Stomach (tissue), 8 donors: ENCODE measurements at regions not wholly inside any gene's neighbourhood (a gene's known extent, or its start where the extent isn't known, plus 50 kb on each side); places are given as distances from the start of the nearest gene placed in this dataset.

Source experiments
- DNase-seq, 2 donors: peaks; one replicate each; pipeline versions ENCODE4 v3.0.0 to v3.0.0-alpha.2; 2013 to 2019
- H3K27ac ChIP-seq, 5 donors: fragments of 200-600 bp in 4 of 5; sonication (generic) in 4 of 5; one replicate each; pipeline ENCODE4 v1.5.1; 2013 to 2019; ENCODE audit warnings: mild to moderate bottlenecking in 1 of 5, moderate library complexity in 1 of 5
- H3K27me3 ChIP-seq, 3 donors: fragments of 200-600 bp; sonication (generic); one replicate each; pipeline ENCODE4 v1.5.1; 2017 to 2019; ENCODE audit warnings: mixed run types in 1 of 3
- H3K36me3 ChIP-seq, 4 donors: fragments of 200-600 bp; sonication (generic); 1 replicate in 3 of 4; 2 replicates in 1 of 4; pipeline ENCODE4 v1.5.1; 2016 to 2019
- H3K4me1 ChIP-seq, 4 donors: fragments of 200-600 bp; sonication (generic); one replicate each; pipeline ENCODE4 v1.5.1; 2016 to 2019
- H3K4me3 ChIP-seq, 4 donors: fragments of 200-600 bp; sonication (generic) in 3 of 4; one replicate each; pipeline ENCODE4 v1.5.1; 2016 to 2019; ENCODE audit warnings: mild to moderate bottlenecking in 1 of 4
- H3K9me3 ChIP-seq, 4 donors: fragments of 200-600 bp; sonication (generic); one replicate each; pipeline ENCODE4 v1.5.1; 2016 to 2019
- CTCF ChIP-seq, 7 experiments: fragments of 450-650 bp in 4 of 7; fragments of 200-600 bp in 3 of 7; sonication (generic) in 3 of 7; IDR thresholded peaks; one replicate each; pipeline ENCODE4 v1.5.1; 2016 to 2019; ENCODE audit warnings: antibody characterized with exemption in 7 of 7, control low read depth in 2 of 7, mild to moderate bottlenecking in 1 of 7
- EP300 ChIP-seq: sonication (generic); formaldehyde crosslinking; IDR thresholded peaks from one replicate; pipeline ENCODE4 v1.6.1; 2017; ENCODE audit warnings: antibody characterized with exemption
- POLR2A ChIP-seq, 4 donors: fragments of 450-650 bp; IDR thresholded peaks; one replicate each; pipeline ENCODE4 v1.6.1; 2016; ENCODE audit warnings: antibody characterized with exemption in 4 of 4, control low read depth in 2 of 4, mild to moderate bottlenecking in 1 of 4, moderate library complexity in 1 of 4
- POLR2AphosphoS5 ChIP-seq, 3 donors: sonication (generic); formaldehyde crosslinking; IDR thresholded peaks; one replicate each; pipeline ENCODE4 v1.6.1; 2016; ENCODE audit warnings: antibody characterized with exemption in 3 of 3
- WGBS, 5 donors: extraction: QIAGEN DNeasy Blood & Tissue Kit in 3 of 5; methylation state at CpG; one replicate each; pipeline versions ENCODE4 v1.1.5 to v1.1.7; 2013 to 2018; 5-methylcytosine and 5-hydroxymethylcytosine counted together
- intact Hi-C: fragments of 100-400 bp; cut with DNase I; formaldehyde crosslinking; loops from one replicate; pipeline ENCODE4 v1.15.1; 2023; ENCODE audit warnings: low total_unique reads
- donor health status: healthy with polysubstance abuse.
- donor health status: Bipolar disorder and iron deficiency.
- donor health status: healthy.

- Histone ChIP-seq H3K27me3 (peaks cover 0 to 19% (median 0%) of the 10 kb centered on the region in 3 donors), H3K9me3 (no peaks in the 10 kb centered on the region), H3K4me3 (no peak overlapping the region), H3K4me1 (no peaks in the 10 kb centered on the region), H3K36me3 (no peaks in the 10 kb centered on the region), H3K27ac (no peak overlapping the region)
- TF ChIP-seq POLR2A (IDR thresholded peaks at IDR 0.05): no peak
- TF ChIP-seq EP300: no peak
- no peak for TF ChIP-seq POLR2AphosphoS5 (IDR thresholded peaks at IDR 0.05)
- TF ChIP-seq CTCF (IDR thresholded peaks at IDR 0.05): no peak
- intact Hi-C loops: no loop called here
- no peak for DNase-seq
- WGBS, 5 donors: 85 to 94% (median 90%) methylated on average over 15 of the region's 15 CpGs
Measured at GRCh38 chr12:111100003-111100402, 179.6 kb upstream of the MYL2 start.

GRCh38 chr12:111099186-111099585 is 178.8 kb upstream of the MYL2 start:
- TF ChIP-seq POLR2A (IDR thresholded peaks at IDR 0.05) (no peak), CTCF (IDR thresholded peaks at IDR 0.05) (no peak), EP300 (no peak), POLR2AphosphoS5 (IDR thresholded peaks at IDR 0.05) (no peak)
- Histone ChIP-seq H3K27me3 (peaks cover 0 to 22% (median 0%) of the 10 kb centered on the region in 3 donors), H3K4me3 (no peak overlapping the region), H3K4me1 (no peaks in the 10 kb centered on the region), H3K9me3 (no peaks in the 10 kb centered on the region), H3K36me3 (no peaks in the 10 kb centered on the region), H3K27ac (no peak overlapping the region)
- intact Hi-C loops: no loop called here
- no peak for DNase-seq
- WGBS, 5 donors: 60 to 62% (median 61%) methylated on average over 8 of the region's 8 CpGs

- TF ChIP-seq EP300: no peak
- TF ChIP-seq CTCF (IDR thresholded peaks at IDR 0.05): no peak
- no peak for TF ChIP-seq POLR2AphosphoS5 (IDR thresholded peaks at IDR 0.05)
- TF ChIP-seq POLR2A (IDR thresholded peaks at IDR 0.05): no peak
- WGBS, 5 donors: 70 to 81% (median 74%) methylated on average over 9 to 16 of the region's 16 CpGs
- intact Hi-C loops: no loop called here
- Histone ChIP-seq H3K36me3 (no peaks in the 10 kb centered on the region), H3K4me3 (no peak overlapping the region), H3K9me3 (no peaks in the 10 kb centered on the region), H3K27ac (no peak overlapping the region), H3K4me1 (no peaks in the 10 kb centered on the region), H3K27me3 (peaks cover 0 to 19% (median 0%) of the 10 kb centered on the region in 3 donors)
- DNase-seq: no peak
Measured at GRCh38 chr12:111094157-111095010, 174.0 kb upstream of the MYL2 start.

GRCh38 chr12:111093428-111094142 is 173.2 kb upstream of the MYL2 start:
- Histone ChIP-seq H3K27ac (no peak overlapping the region), H3K4me1 (no peaks in the 10 kb centered on the region), H3K4me3 (no peak overlapping the region), H3K27me3 (peaks cover 0 to 14% (median 0%) of the 10 kb centered on the region in 3 donors), H3K36me3 (no peaks in the 10 kb centered on the region), H3K9me3 (no peaks in the 10 kb centered on the region)
- WGBS, 5 donors: 33 to 39% (median 38%) methylated on average over 17 of the region's 17 CpGs
- DNase-seq: peak in 1 of 2 donors; percentile 25
- no peak for TF ChIP-seq POLR2A (IDR thresholded peaks at IDR 0.05)
- TF ChIP-seq POLR2AphosphoS5 (IDR thresholded peaks at IDR 0.05): no peak
- no peak for TF ChIP-seq EP300
- TF ChIP-seq CTCF (IDR thresholded peaks at IDR 0.05): no peak
- intact Hi-C loops: no loop called here
